Astrocyte of the spinal cord (primary cell): ENCODE measurements at regions not wholly inside any gene's neighbourhood (a gene's known extent, or its start where the extent isn't known, plus 50 kb on each side); places are given as distances from the start of the nearest gene placed in this dataset.

Experiments used
- DNase-seq: peaks from one replicate; pipeline ENCODE4 v3.0.0; 2011; ENCODE audit warnings: low read depth, low spot score
- H3K4me3 ChIP-seq: 2 replicates; pipeline ENCODE4 v1.5.1; 2011; ENCODE audit warnings: low read depth, mild to moderate bottlenecking, low read length, moderate library complexity
- CTCF ChIP-seq: IDR thresholded peaks from 2 replicates; pipeline ENCODE4 v1.5.1; 2012; ENCODE audit warnings: low read depth, mild to moderate bottlenecking, low read length, inconsistent platforms
- in situ Hi-C: cut with HindIII; loops from 2 replicates; pipeline ENCODE4 v1.10.0; 2017; ENCODE audit warnings: low sequenced_read_pairs

- no peak overlapping the region for H3K4me3 ChIP-seq
- in situ Hi-C loops, result no loop called here
- TF ChIP-seq CTCF, result no peak
- no peak for DNase-seq
Observed at GRCh38 chr18:56495884-56496283, 142.5 kb downstream of the TXNL1 start.

GRCh38 chr18:56493531-56493930 lies 144.9 kb downstream of the TXNL1 start:
- TF ChIP-seq CTCF, result no peak
- in situ Hi-C loops, result no loop called here
- H3K4me3 ChIP-seq, result no peak overlapping the region
- DNase-seq, result no peak

GRCh38 chr18:56492136-56492535 lies 146.3 kb downstream of the TXNL1 start:
- H3K4me3 ChIP-seq, result no peak overlapping the region
- no peak for DNase-seq
- in situ Hi-C loops, result no loop called here
- no peak for TF ChIP-seq CTCF

- in situ Hi-C loops, result no loop called here
- TF ChIP-seq CTCF, result no peak
- no peak for DNase-seq
Observed at GRCh38 chr18:56490942-56491341, 147.4 kb downstream of the TXNL1 start.

GRCh38 chr18:56489893-56490292 lies 148.5 kb downstream of the TXNL1 start:
- DNase-seq, result no peak
- no peak for TF ChIP-seq CTCF
- in situ Hi-C loops, result no loop called here
- H3K4me3 ChIP-seq, result no peak overlapping the region

More at GRCh38 chr18:56490942-56491341, 147.4 kb downstream of the TXNL1 start:
- no peak overlapping the region for H3K4me3 ChIP-seq

- H3K4me3 ChIP-seq, result no peak overlapping the region
- in situ Hi-C loops, result no loop called here
- no peak for TF ChIP-seq CTCF
- no peak for DNase-seq
Observed at GRCh38 chr18:56488739-56489138, 149.7 kb downstream of the TXNL1 start.

- no peak for TF ChIP-seq CTCF
- no peak overlapping the region for H3K4me3 ChIP-seq
- no peak for DNase-seq
- in situ Hi-C loops, result no loop called here
Observed at GRCh38 chr18:56487801-56488200, 150.6 kb downstream of the TXNL1 start.
